ENCODE measurements at regions not wholly inside any gene's neighbourhood (a gene's known extent, or its start where the extent isn't known, plus 50 kb on each side); places are given as distances from the start of the nearest gene placed in this dataset.

DNA sequence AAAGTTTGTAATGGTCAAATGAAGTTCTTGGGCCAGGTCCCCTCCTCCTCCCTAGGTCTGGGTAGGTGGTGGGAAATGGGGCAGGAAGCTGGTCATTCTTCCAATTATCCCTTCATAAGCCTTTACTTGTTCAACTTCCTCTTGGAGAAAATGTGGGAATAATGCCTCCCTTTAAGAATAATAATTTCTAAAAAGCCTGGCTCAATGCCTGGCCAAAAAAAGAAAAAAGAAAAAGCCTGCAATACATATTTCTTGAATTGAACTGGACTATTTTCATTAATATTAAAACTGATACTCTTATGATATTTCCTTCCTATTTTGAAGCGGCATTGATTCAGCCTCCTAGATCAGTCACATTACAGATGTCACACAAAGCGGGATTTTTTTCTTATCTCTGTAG is 600.9 kb downstream of the CCDC171 start:
- Histone ChIP-seq H3K4me1 (peaks cover 3% of the 10 kb centered on the region), H3K27me3 (no peaks in the 10 kb centered on the region), H3K9me3 (no peaks in the 10 kb centered on the region), H3K27ac (no peak overlapping the region), H3K4me3 (no peak overlapping the region), H3K36me3 (no peaks in the 10 kb centered on the region)
- no peak for DNase-seq (ENCODE audit: extremely low spot score in 2 of 2)
- TF ChIP-seq POLR2A (IDR thresholded peaks at IDR 0.05): no peak
- TF ChIP-seq, protein P1, sequence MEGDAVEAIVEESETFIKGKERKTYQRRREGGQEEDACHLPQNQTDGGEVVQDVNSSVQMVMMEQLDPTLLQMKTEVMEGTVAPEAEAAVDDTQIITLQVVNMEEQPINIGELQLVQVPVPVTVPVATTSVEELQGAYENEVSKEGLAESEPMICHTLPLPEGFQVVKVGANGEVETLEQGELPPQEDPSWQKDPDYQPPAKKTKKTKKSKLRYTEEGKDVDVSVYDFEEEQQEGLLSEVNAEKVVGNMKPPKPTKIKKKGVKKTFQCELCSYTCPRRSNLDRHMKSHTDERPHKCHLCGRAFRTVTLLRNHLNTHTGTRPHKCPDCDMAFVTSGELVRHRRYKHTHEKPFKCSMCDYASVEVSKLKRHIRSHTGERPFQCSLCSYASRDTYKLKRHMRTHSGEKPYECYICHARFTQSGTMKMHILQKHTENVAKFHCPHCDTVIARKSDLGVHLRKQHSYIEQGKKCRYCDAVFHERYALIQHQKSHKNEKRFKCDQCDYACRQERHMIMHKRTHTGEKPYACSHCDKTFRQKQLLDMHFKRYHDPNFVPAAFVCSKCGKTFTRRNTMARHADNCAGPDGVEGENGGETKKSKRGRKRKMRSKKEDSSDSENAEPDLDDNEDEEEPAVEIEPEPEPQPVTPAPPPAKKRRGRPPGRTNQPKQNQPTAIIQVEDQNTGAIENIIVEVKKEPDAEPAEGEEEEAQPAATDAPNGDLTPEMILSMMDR (IDR thresholded peaks at IDR 0.05): no peak
- no peak for TF ChIP-seq POLR2AphosphoS5 (IDR thresholded peaks at IDR 0.05; ENCODE audit: insufficient read depth in 1 of 2, low read depth in 1 of 2)
- intact Hi-C loops (cut with DNase I): no loop called here

DNA sequence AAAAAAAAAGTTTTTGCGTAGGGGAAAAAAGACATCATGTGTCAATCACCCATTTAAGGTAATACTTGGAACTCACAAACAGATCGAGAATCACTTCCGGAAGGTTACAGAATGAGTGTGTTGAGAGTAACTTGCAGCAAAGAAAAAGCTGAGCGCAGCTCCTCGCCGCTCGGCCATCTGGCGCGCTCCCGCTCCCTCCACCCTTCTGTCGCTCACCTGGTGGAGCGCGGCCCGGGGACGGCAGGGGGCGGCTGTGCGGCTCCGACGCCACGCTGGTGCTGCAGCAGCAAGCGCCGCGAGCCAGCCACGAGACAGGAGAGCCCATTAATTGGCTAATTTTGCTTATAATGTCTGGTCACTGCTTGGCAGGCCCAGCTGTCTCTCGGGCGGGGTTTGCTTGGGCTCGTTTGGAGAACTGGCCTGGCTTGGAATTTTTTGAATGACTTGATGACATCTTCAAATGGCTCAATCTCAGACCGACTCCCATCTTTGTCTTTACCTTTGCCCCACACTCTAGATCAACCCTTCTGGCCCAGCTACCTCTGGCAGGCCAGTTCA is 601.8 kb downstream of the CCDC171 start:
- Histone ChIP-seq H3K4me3 (peak overlapping the region in 1 of 2 donors; percentile 10), H3K4me1 (peaks cover 3% of the 10 kb centered on the region), H3K27ac (no peak overlapping the region), H3K36me3 (no peaks in the 10 kb centered on the region), H3K9me3 (no peaks in the 10 kb centered on the region), H3K27me3 (no peaks in the 10 kb centered on the region)
- peak in 1 of 2 donors; percentile 74 for DNase-seq (ENCODE audit: extremely low spot score in 2 of 2)
- peak in 1 of 2 donors; percentile 15 for TF ChIP-seq POLR2AphosphoS5 (IDR thresholded peaks at IDR 0.05; ENCODE audit: insufficient read depth in 1 of 2, low read depth in 1 of 2)
- no peak for TF ChIP-seq POLR2A (IDR thresholded peaks at IDR 0.05)
- TF ChIP-seq, protein P1 (IDR thresholded peaks at IDR 0.05): no peak
- intact Hi-C loops (cut with DNase I): no loop called here

DNA sequence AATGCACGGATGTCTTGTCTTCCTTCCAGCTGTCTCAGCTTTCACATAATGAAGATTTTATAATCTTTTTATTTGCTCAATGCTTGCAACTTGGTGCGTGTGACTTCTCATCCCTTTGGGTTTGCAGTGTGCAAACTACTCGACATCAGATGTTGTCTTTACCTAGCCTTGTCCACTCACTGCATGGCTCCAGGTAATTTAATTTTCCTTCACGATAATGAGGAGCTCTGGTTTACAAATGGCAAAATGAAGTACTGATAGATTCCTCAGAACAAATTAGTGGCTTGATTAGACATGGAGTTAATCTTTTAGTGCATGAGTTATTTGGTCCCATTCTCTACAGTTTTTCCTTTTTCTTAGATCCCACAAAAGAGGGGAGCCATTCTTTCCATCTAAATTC is 603.0 kb downstream of the CCDC171 start:
- intact Hi-C loops (cut with DNase I): no loop called here
- H3K4me1 ChIP-seq: peaks cover 2% of the 10 kb centered on the region
- H3K9me3 ChIP-seq: no peaks in the 10 kb centered on the region
- TF ChIP-seq, protein P1 (IDR thresholded peaks at IDR 0.05): no peak
- TF ChIP-seq POLR2AphosphoS5 (IDR thresholded peaks at IDR 0.05; ENCODE audit: insufficient read depth in 1 of 2, low read depth in 1 of 2): no peak
- no peak for TF ChIP-seq POLR2A (IDR thresholded peaks at IDR 0.05)
- H3K27me3 ChIP-seq: no peaks in the 10 kb centered on the region
- DNase-seq (ENCODE audit: extremely low spot score in 2 of 2): peak in 1 of 2 donors; percentile 5
- no peak overlapping the region for H3K27ac ChIP-seq
- no peaks in the 10 kb centered on the region for H3K36me3 ChIP-seq
- no peak overlapping the region for H3K4me3 ChIP-seq

DNA sequence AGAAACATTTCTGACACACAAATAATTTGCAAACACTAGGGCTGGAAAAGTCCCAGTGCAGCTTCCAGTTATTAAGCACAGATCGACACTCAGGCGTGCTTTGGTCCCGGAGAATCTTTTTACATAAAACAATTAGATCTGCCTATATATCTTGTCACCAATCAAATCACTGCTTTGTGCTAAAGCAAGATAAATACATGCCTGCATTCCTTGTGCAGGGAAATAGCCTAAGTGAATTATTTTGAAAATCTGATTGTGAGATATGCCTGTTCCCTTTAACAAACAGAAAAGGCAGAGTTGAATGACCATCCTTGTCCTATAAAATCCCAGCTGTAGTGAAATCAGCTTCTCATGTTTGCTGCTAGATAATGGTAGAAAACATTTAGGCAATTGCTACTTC is 604.4 kb downstream of the CCDC171 start:
- Histone ChIP-seq H3K27ac (no peak overlapping the region), H3K4me3 (no peak overlapping the region), H3K36me3 (no peaks in the 10 kb centered on the region), H3K9me3 (no peaks in the 10 kb centered on the region), H3K4me1 (no peaks in the 10 kb centered on the region), H3K27me3 (no peaks in the 10 kb centered on the region)
- TF ChIP-seq, protein P1 (IDR thresholded peaks at IDR 0.05): no peak
- TF ChIP-seq POLR2AphosphoS5 (IDR thresholded peaks at IDR 0.05; ENCODE audit: insufficient read depth in 1 of 2, low read depth in 1 of 2): no peak
- TF ChIP-seq POLR2A (IDR thresholded peaks at IDR 0.05): no peak
- no peak for DNase-seq (ENCODE audit: extremely low spot score in 2 of 2)
- intact Hi-C loops (cut with DNase I): no loop called here

DNA sequence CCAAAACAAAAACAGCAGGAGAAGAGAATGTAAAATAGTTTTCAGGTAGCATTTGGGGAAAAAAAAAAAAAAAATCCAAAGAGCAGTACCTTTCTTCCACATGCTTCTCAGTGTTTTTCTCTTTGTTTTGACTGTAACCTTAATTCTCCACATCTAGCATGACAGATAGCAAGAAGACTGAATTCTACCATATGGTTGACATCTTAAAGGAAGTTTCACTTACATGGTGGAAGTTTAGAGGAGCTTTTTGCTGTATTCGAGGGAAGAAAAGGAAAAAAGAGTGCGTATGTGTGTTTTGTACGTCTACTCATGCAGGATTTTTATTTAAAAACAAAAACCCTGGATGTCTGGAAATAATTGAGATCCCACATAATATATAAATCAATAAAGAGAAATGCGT is 604.8 kb downstream of the CCDC171 start:
- intact Hi-C loops (cut with DNase I): no loop called here
- no peak for DNase-seq (ENCODE audit: extremely low spot score in 2 of 2)
- Histone ChIP-seq H3K4me1 (no peaks in the 10 kb centered on the region), H3K4me3 (no peak overlapping the region), H3K27ac (no peak overlapping the region), H3K36me3 (no peaks in the 10 kb centered on the region), H3K27me3 (no peaks in the 10 kb centered on the region), H3K9me3 (no peaks in the 10 kb centered on the region)
- TF ChIP-seq, protein P1 (IDR thresholded peaks at IDR 0.05): no peak
- TF ChIP-seq POLR2A (IDR thresholded peaks at IDR 0.05) (no peak), POLR2AphosphoS5 (IDR thresholded peaks at IDR 0.05; ENCODE audit: insufficient read depth in 1 of 2, low read depth in 1 of 2) (no peak)
